H9 (cell line): ENCODE measurements at regions not wholly inside any gene's neighbourhood (a gene's known extent, or its start where the extent isn't known, plus 50 kb on each side); places are given as distances from the start of the nearest gene placed in this dataset.

ENCODE experiments used
- DNase-seq: peaks from one replicate; pipeline ENCODE4 v3.0.0-alpha.2; 2017
- H2AFZ ChIP-seq: one replicate; pipeline ENCODE4 v1.6.1; 2013; ENCODE audit warnings: mild to moderate bottlenecking, low read length, control low read depth, moderate library complexity
- H2AK5ac ChIP-seq: 2 replicates; pipeline ENCODE4 v1.6.1; 2013; ENCODE audit warnings: low read length, control low read depth, mixed read lengths; ENCODE audit not compliant: insufficient read length
- H2BK120ac ChIP-seq: one replicate; pipeline ENCODE4 v1.6.1; 2013; ENCODE audit warnings: low read depth, mild to moderate bottlenecking, low read length, control low read depth, inconsistent platforms; ENCODE audit not compliant: poor library complexity, severe bottlenecking
- H2BK12ac ChIP-seq: 2 replicates; pipeline ENCODE4 v1.6.1; 2013; ENCODE audit warnings: low read length, control low read depth, mixed read lengths, low read depth; ENCODE audit not compliant: insufficient read length
- H2BK15ac ChIP-seq: 2 replicates; pipeline ENCODE4 v1.6.1; 2013; ENCODE audit warnings: low read depth, low read length, control low read depth
- H2BK20ac ChIP-seq: one replicate; pipeline ENCODE4 v1.6.1; 2013; ENCODE audit warnings: low read depth, mild to moderate bottlenecking, low read length, control low read depth, inconsistent platforms; ENCODE audit not compliant: poor library complexity, severe bottlenecking
- H2BK5ac ChIP-seq: 2 replicates; pipeline ENCODE4 v1.6.1; 2013; ENCODE audit warnings: low read length, control low read depth, mixed read lengths; ENCODE audit not compliant: insufficient read length
- H3K14ac ChIP-seq: 2 replicates; pipeline ENCODE4 v1.6.1; 2013; ENCODE audit warnings: low read length, control low read depth; ENCODE audit not compliant: insufficient read depth
- H3K18ac ChIP-seq: 2 replicates; pipeline ENCODE4 v1.6.1; 2013; ENCODE audit warnings: low read depth, mild to moderate bottlenecking, mixed read lengths, low read length, control low read depth; ENCODE audit not compliant: insufficient read length
- H3K23ac ChIP-seq: 2 replicates; pipeline ENCODE4 v1.6.1; 2013; ENCODE audit warnings: low read length, control low read depth, mixed read lengths, low read depth; ENCODE audit not compliant: insufficient read length
- H3K23me2 ChIP-seq: 2 replicates; pipeline ENCODE4 v1.6.1; 2013; ENCODE audit warnings: low read depth, mild to moderate bottlenecking, mixed read lengths, low read length, control low read depth; ENCODE audit not compliant: insufficient read length, poor library complexity, severe bottlenecking
- H3K27ac ChIP-seq: 2 replicates; pipeline ENCODE4 v1.5.1; 2013; ENCODE audit warnings: low read length, control low read depth, mixed read lengths, low read depth; ENCODE audit not compliant: insufficient read length
- H3K27me3 ChIP-seq: 2 replicates; pipeline ENCODE4 v1.6.1; 2013; ENCODE audit warnings: low read length, control low read depth, inconsistent platforms; ENCODE audit not compliant: insufficient read depth
- H3K4ac ChIP-seq: 2 replicates; pipeline ENCODE4 v1.6.1; 2013; ENCODE audit warnings: low read depth, mild to moderate bottlenecking, control low read depth, inconsistent platforms, low read length, moderate library complexity
- H3K4me1 ChIP-seq: 2 replicates; pipeline ENCODE4 v1.6.1; 2013; ENCODE audit warnings: low read length, control low read depth, inconsistent platforms; ENCODE audit not compliant: insufficient read depth
- H3K4me2 ChIP-seq: 2 replicates; pipeline ENCODE4 v1.6.1; 2013; ENCODE audit warnings: low read length, control low read depth, mixed read lengths; ENCODE audit not compliant: insufficient read length, insufficient read depth
- H3K56ac ChIP-seq: 2 replicates; pipeline ENCODE4 v1.6.1; 2013; ENCODE audit warnings: low read depth, mild to moderate bottlenecking, mixed read lengths, low read length, control low read depth; ENCODE audit not compliant: insufficient read length
- H3K79me1 ChIP-seq: 2 replicates; pipeline ENCODE4 v1.6.1; 2013; ENCODE audit warnings: low read depth, mild to moderate bottlenecking, moderate library complexity, low read length, control low read depth, inconsistent platforms; ENCODE audit not compliant: insufficient read depth, poor library complexity, severe bottlenecking
- H3K79me2 ChIP-seq: 2 replicates; pipeline ENCODE4 v1.6.1; 2013; ENCODE audit warnings: low read length, control low read depth, inconsistent platforms; ENCODE audit not compliant: insufficient read depth
- H3K9ac ChIP-seq: 2 replicates; pipeline ENCODE4 v1.6.1; 2013; ENCODE audit warnings: low read length, control low read depth, mixed read lengths; ENCODE audit not compliant: insufficient read length; ENCODE audit errors: extremely low read depth
- H3K9me3 ChIP-seq: one replicate; pipeline ENCODE4 v1.6.1; 2013; ENCODE audit warnings: low read depth, low read length, inconsistent platforms; ENCODE audit not compliant: control insufficient read depth
- H3T11ph ChIP-seq: one replicate; pipeline ENCODE4 v1.6.1; 2013; ENCODE audit warnings: mild to moderate bottlenecking, low read length, control low read depth, inconsistent platforms
- H4K20me1 ChIP-seq: one replicate; pipeline ENCODE4 v1.6.1; 2013; ENCODE audit not compliant: control insufficient read depth, insufficient read length, insufficient read depth
- H4K5ac ChIP-seq: 2 replicates; pipeline ENCODE4 v1.6.1; 2013; ENCODE audit warnings: low read depth, mild to moderate bottlenecking, mixed read lengths, low read length, control low read depth; ENCODE audit not compliant: insufficient read length
- H4K8ac ChIP-seq: replicated peaks from 2 replicates; pipeline ENCODE4 v1.6.1; 2013; ENCODE audit warnings: low read length, control low read depth, mixed read lengths, low read depth; ENCODE audit not compliant: insufficient read length
- H4K91ac ChIP-seq: 2 replicates; pipeline ENCODE4 v1.6.1; 2013; ENCODE audit warnings: low read depth, mild to moderate bottlenecking, moderate library complexity, mixed read lengths, low read length, control low read depth; ENCODE audit not compliant: insufficient read length
- H3K27ac Mint-ChIP-seq, 3 experiments: 2 replicates in 2 of 3; 3 replicates in 1 of 3; pipeline ENCODE4 v1.8.0; 2020 to 2021; ENCODE audit warnings: mixed read lengths in 3 of 3, mild to moderate bottlenecking in 1 of 3, moderate library complexity in 1 of 3
- H3K27me3 Mint-ChIP-seq: 2 replicates; pipeline ENCODE4 v1.8.0; 2021; ENCODE audit warnings: low read depth, mild to moderate bottlenecking, moderate library complexity, mixed read lengths
- H3K36me3 Mint-ChIP-seq, 3 experiments: 2 replicates in 2 of 3; 3 replicates in 1 of 3; pipeline ENCODE4 v1.8.0; 2020 to 2021; ENCODE audit warnings: low read depth in 3 of 3, mixed read lengths in 3 of 3; ENCODE audit not compliant: insufficient read depth in 1 of 3
- H3K4me1 Mint-ChIP-seq, 2 experiments: 2 replicates each; pipeline ENCODE4 v1.8.0; 2020; ENCODE audit warnings: mixed read lengths in 2 of 2
- H3K4me3 Mint-ChIP-seq, 2 experiments: 2 replicates in 1 of 2; 3 replicates in 1 of 2; pipeline ENCODE4 v1.8.0; 2020 to 2021; ENCODE audit warnings: mild to moderate bottlenecking in 2 of 2, mixed read lengths in 2 of 2, moderate library complexity in 1 of 2
- H3K9me3 Mint-ChIP-seq, 2 experiments: 2 replicates in 1 of 2; 3 replicates in 1 of 2; pipeline ENCODE4 v1.8.0; 2020; ENCODE audit warnings: mild to moderate bottlenecking in 2 of 2, mixed read lengths in 2 of 2, moderate library complexity in 1 of 2
- CTCF ChIP-seq: fragments of 200-600 bp; sonication (generic); conservative IDR thresholded peaks from 3 replicates; pipeline ENCODE4 v1.8.0; 2021; ENCODE audit warnings: antibody characterized with exemption, mild to moderate bottlenecking
- WGBS: extraction: QIAGEN DNeasy Blood & Tissue Kit; methylation state at CpG from one replicate; pipeline ENCODE4 v1.1.7; 2013; ENCODE audit warnings: missing lambda C conversion rate, low lambda C conversion rate, mixed read lengths; ENCODE audit not compliant: insufficient read length; ENCODE audit errors: extremely low coverage; 5-methylcytosine and 5-hydroxymethylcytosine counted together

DNA sequence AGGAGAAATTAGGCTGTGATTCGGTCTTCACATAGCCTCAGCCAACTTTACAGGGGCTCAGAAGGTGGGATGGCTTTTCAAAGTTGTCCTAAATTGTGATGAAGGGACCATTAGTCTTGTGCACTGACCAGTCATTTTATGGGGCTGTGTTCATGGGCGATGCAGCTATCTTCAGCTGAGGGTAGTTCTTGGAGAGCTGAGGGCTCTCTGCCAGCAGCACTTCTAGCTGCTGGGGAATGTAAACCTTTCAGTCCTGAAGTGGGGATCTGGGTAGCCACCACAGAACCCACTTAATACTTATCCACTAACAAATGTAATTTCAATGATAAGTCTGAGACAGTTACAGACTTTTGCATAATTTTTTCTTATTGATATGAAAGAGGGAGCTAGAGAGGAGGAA is 270.6 kb downstream of the AEBP2 start:
- no peak overlapping the region for H3K27ac Mint-ChIP-seq
- H2BK5ac ChIP-seq: no peak overlapping the region

More for the DNA sequence above, 270.6 kb downstream of the AEBP2 start:
- H2BK120ac ChIP-seq: no peak overlapping the region
- H3K9me3 ChIP-seq: no peaks in the 10 kb centered on the region
- H3K27me3 Mint-ChIP-seq: no peaks in the 10 kb centered on the region
- H2BK15ac ChIP-seq: no peak overlapping the region
- H3K4me2 ChIP-seq: no peak overlapping the region
- no peak overlapping the region for H3K18ac ChIP-seq
- H3T11ph ChIP-seq: no peak overlapping the region
- no peak overlapping the region for H2BK20ac ChIP-seq
- no peak overlapping the region for H2AFZ ChIP-seq
- no peaks in the 10 kb centered on the region for H4K20me1 ChIP-seq
- H2AK5ac ChIP-seq: no peak overlapping the region
- H3K4me1 ChIP-seq: no peaks in the 10 kb centered on the region
- peaks cover 0 to 3% of the 10 kb centered on the region in 2 experiments; a peak in 1 of 4 replicates for H3K4me1 Mint-ChIP-seq
- H3K79me2 ChIP-seq: no peaks in the 10 kb centered on the region
- no peak overlapping the region for H3K9ac ChIP-seq
- H4K5ac ChIP-seq: no peak overlapping the region
- no peak overlapping the region for H3K23ac ChIP-seq
- H3K27me3 ChIP-seq: no peaks in the 10 kb centered on the region
- no peak overlapping the region for H3K14ac ChIP-seq
- DNase-seq: no peak
- no peak overlapping the region for H3K27ac ChIP-seq
- no peaks in the 10 kb centered on the region for H3K23me2 ChIP-seq
- WGBS: no CpG with 5 or more reads among the region's 2 CpGs
- no peak overlapping the region for H4K91ac ChIP-seq
- TF ChIP-seq CTCF: no peak
- H3K36me3 Mint-ChIP-seq: peaks cover 0 to 4% (median 2%) of the 10 kb centered on the region in 3 experiments; a peak in 3 of 7 replicates
- peaks cover 16 to 17% of the 10 kb centered on the region in 2 experiments; a peak in 4 of 5 replicates for H3K9me3 Mint-ChIP-seq
- no peaks in the 10 kb centered on the region for H3K79me1 ChIP-seq
- H3K4me3 Mint-ChIP-seq: no peak overlapping the region; a peak in 1 of 5 replicates
- H3K56ac ChIP-seq: no peak overlapping the region
- H3K4ac ChIP-seq: no peak overlapping the region
- no peak overlapping the region for H2BK12ac ChIP-seq
- no peak overlapping the region for H4K8ac ChIP-seq
